PC-9 (cell line): ENCODE measurements at regions not wholly inside any gene's neighbourhood (a gene's known extent, or its start where the extent isn't known, plus 50 kb on each side); places are given as distances from the start of the nearest gene placed in this dataset.

ENCODE experiments used
- BruUV-seq: library from RNA; stranded (reverse); fragments of 400-500 nt; replicated peaks from 2 replicates; lab custom pipeline; 2021; lab: Mats Ljungman, UMichigan
- CTCF ChIA-PET: fragments of 300-600 bp; sonication (Branson Sonifier 250); formaldehyde crosslinking; loops from one replicate; lab custom pipeline; 2022; ENCODE audit warnings: antibody characterized with exemption; lab: Charles Lee
- POLR2A ChIA-PET: fragments of 300-600 bp; sonication (Branson Sonifier 250); formaldehyde crosslinking; loops from one replicate; lab custom pipeline; 2022; ENCODE audit warnings: antibody characterized with exemption; ENCODE audit not compliant: unreplicated experiment; lab: Charles Lee
- DNase-seq, 2 experiments: peaks; one replicate each; pipeline versions ENCODE4 v3.0.0 to v3.0.0-alpha.2; 2015 to 2022; ENCODE audit warnings: mixed read lengths in 1 of 2
- H2AFZ ChIP-seq: fragments of 200-600 bp; sonication (generic); 2 replicates; pipeline ENCODE4 v1.8.1; 2017; ENCODE audit warnings: antibody characterized with exemption
- H3F3A ChIP-seq: fragments of 200-600 bp; sonication (generic); 2 replicates; pipeline ENCODE4 v1.8.1; 2017; ENCODE audit warnings: antibody characterized with exemption, mild to moderate bottlenecking, low read depth; ENCODE audit not compliant: insufficient read depth
- H3K27ac ChIP-seq: fragments of 200-600 bp; sonication (generic); 2 replicates; pipeline ENCODE4 v1.6.1; 2016; ENCODE audit warnings: mixed run types
- H3K27me3 ChIP-seq: fragments of 200-600 bp; sonication (generic); 2 replicates; pipeline ENCODE4 v1.6.1; 2016; ENCODE audit warnings: low read depth, mixed run types; ENCODE audit not compliant: insufficient read depth
- H3K36me3 ChIP-seq: fragments of 200-600 bp; sonication (generic); 2 replicates; pipeline ENCODE4 v1.6.1; 2016; ENCODE audit warnings: low read depth, mixed run types
- H3K4me1 ChIP-seq: fragments of 200-600 bp; sonication (generic); replicated peaks from 2 replicates; pipeline ENCODE4 v1.6.1; 2016; ENCODE audit warnings: mixed run types; ENCODE audit not compliant: insufficient read depth
- H3K4me2 ChIP-seq: fragments of 200-600 bp; sonication (generic); 2 replicates; pipeline ENCODE4 v1.6.1; 2017; ENCODE audit warnings: mixed run types
- H3K4me3 ChIP-seq: fragments of 200-600 bp; sonication (generic); 2 replicates; pipeline ENCODE4 v1.6.1; 2016; ENCODE audit warnings: mixed run types
- H3K79me2 ChIP-seq: fragments of 200-600 bp; sonication (generic); 2 replicates; pipeline ENCODE4 v1.6.1; 2017; ENCODE audit warnings: low read depth, mixed run types
- H3K9me2 ChIP-seq: fragments of 200-600 bp; sonication (generic); 2 replicates; pipeline ENCODE4 v1.8.1; 2017; ENCODE audit warnings: mild to moderate bottlenecking; ENCODE audit not compliant: insufficient read depth
- H3K9me3 ChIP-seq: fragments of 200-600 bp; sonication (generic); 2 replicates; pipeline ENCODE4 v1.8.1; 2016; ENCODE audit warnings: low read depth; ENCODE audit not compliant: insufficient read depth
- H4K20me1 ChIP-seq: fragments of 200-600 bp; sonication (generic); 2 replicates; pipeline ENCODE4 v1.8.1; 2017; ENCODE audit not compliant: insufficient read depth
- EZH2 ChIP-seq: fragments of 200-600 bp; sonication (generic); IDR thresholded peaks from 2 replicates; pipeline ENCODE4 v1.8.0; 2017; ENCODE audit warnings: antibody characterized with exemption, low read depth
- intact Hi-C: fragments of 100-400 bp; cut with micrococcal nuclease; formaldehyde crosslinking; loops from one replicate; pipeline ENCODE4 v1.10.0; 2022; ENCODE audit not compliant: unreplicated experiment
- TF ChIP-seq, protein P1 (sequence below): fragments of 200-600 bp; sonication (generic); conservative IDR thresholded peaks from 2 replicates; pipeline ENCODE4 v1.6.1; 2017; ENCODE audit warnings: mixed run types, antibody characterized with exemption, mild to moderate bottlenecking, moderate library complexity

DNA sequence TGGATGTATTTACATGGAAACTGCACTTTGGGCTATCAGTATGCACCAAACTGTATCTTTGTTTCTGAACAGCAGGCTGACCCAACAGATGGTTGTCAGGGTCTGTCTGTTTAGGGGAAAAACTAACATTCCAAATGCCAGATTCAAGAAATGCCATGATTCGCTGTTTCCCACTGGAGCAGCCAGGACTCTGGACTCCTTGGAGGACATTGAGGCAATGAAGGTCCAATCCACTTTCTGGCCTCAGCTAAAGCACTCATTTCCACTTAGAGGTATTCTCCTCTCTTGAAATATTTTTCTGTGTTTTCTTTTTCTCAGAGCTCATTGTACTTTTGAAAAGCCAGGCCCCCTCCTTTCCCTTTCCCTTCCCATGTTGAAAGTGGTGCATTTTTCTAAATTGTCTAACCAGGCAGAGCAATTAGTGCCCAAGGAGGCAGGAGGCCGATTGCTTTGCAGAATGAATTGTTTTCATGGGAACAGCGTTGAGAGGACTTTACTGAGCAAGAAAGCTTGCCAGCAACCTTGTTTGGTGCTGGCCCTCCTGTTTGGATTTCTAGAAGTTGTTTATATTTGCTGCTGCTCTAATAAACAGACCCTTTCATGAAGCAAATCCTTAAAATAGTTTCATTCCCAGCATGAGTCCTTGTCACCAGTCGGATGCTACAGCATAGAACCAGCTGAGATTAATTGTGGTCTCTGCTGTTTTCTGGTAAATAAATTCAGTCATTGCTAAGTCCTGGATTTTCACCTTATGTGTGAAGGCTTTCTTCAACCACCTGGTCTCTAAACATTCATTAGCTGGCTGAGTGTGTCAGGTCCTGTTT is 132.8 kb upstream of the TAF11L2 start:
- H3K27me3 ChIP-seq = 0 out of 2 replicates have a peak, but pooled peaks cover 4% of the 10 kb centered on the region
- no peak overlapping the region for H3K27ac ChIP-seq
- intact Hi-C loops = no loop called here
- POLR2A ChIA-PET = no interaction called here
- no peaks in the 10 kb centered on the region for H3K9me2 ChIP-seq
- CTCF ChIA-PET = no interaction called here
- H3K4me3 ChIP-seq = no peak overlapping the region
- no peak overlapping the region; the same call in 1 of the 2 replicates for H2AFZ ChIP-seq
- H3K79me2 ChIP-seq = no peaks in the 10 kb centered on the region
- no TSS peak for BruUV-seq
- no peaks in the 10 kb centered on the region for H3K36me3 ChIP-seq
- TF ChIP-seq EZH2 = no peak
- TF ChIP-seq, protein P1, sequence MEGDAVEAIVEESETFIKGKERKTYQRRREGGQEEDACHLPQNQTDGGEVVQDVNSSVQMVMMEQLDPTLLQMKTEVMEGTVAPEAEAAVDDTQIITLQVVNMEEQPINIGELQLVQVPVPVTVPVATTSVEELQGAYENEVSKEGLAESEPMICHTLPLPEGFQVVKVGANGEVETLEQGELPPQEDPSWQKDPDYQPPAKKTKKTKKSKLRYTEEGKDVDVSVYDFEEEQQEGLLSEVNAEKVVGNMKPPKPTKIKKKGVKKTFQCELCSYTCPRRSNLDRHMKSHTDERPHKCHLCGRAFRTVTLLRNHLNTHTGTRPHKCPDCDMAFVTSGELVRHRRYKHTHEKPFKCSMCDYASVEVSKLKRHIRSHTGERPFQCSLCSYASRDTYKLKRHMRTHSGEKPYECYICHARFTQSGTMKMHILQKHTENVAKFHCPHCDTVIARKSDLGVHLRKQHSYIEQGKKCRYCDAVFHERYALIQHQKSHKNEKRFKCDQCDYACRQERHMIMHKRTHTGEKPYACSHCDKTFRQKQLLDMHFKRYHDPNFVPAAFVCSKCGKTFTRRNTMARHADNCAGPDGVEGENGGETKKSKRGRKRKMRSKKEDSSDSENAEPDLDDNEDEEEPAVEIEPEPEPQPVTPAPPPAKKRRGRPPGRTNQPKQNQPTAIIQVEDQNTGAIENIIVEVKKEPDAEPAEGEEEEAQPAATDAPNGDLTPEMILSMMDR = no peak
- 0 out of 2 replicates have a peak, but pooled peaks cover 7% of the 10 kb centered on the region for H3K4me1 ChIP-seq
- no peaks in the 10 kb centered on the region for H3K9me3 ChIP-seq
- peak overlapping the region; percentile 2; the same call in 1 of the 2 replicates for H3K4me2 ChIP-seq
- H3F3A ChIP-seq = no peaks in the 10 kb centered on the region
- no peak for DNase-seq
- H4K20me1 ChIP-seq = no peaks in the 10 kb centered on the region

DNA sequence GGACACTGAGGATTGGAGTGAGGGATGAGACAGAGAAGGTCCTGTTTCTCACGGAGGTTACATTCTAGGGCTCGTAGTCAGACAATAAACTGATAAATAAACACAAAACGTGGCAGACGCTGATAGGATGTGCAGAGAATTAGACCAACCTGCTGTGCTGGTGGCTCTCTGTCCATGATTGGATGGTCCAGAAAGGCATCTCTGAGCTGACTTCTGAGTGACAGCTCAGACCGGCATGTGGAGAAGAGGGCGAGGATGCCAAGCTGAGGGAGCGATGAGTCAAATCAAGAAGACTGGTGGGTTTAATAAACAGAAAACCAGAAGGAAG is 132.3 kb upstream of the TAF11L2 start:
- Histone ChIP-seq H3F3A (no peaks in the 10 kb centered on the region), H3K4me1 (0 out of 2 replicates have a peak, but pooled peaks cover 7% of the 10 kb centered on the region), H2AFZ (no peak overlapping the region; the same call in 1 of the 2 replicates), H3K4me3 (no peak overlapping the region), H3K79me2 (no peaks in the 10 kb centered on the region), H3K9me3 (no peaks in the 10 kb centered on the region), H3K36me3 (no peaks in the 10 kb centered on the region), H3K4me2 (peak overlapping the region; percentile 2; the same call in 1 of the 2 replicates), H4K20me1 (no peaks in the 10 kb centered on the region), H3K27ac (no peak overlapping the region), H3K27me3 (0 out of 2 replicates have a peak, but pooled peaks cover 4% of the 10 kb centered on the region), H3K9me2 (no peaks in the 10 kb centered on the region)
- no TSS peak for BruUV-seq
- TF ChIP-seq, protein P1 = no peak
- ChIA-PET POLR2A (no interaction called here), CTCF (no interaction called here)
- DNase-seq = peak in 1 of 2 experiments; percentile 64
- intact Hi-C loops = no loop called here

DNA sequence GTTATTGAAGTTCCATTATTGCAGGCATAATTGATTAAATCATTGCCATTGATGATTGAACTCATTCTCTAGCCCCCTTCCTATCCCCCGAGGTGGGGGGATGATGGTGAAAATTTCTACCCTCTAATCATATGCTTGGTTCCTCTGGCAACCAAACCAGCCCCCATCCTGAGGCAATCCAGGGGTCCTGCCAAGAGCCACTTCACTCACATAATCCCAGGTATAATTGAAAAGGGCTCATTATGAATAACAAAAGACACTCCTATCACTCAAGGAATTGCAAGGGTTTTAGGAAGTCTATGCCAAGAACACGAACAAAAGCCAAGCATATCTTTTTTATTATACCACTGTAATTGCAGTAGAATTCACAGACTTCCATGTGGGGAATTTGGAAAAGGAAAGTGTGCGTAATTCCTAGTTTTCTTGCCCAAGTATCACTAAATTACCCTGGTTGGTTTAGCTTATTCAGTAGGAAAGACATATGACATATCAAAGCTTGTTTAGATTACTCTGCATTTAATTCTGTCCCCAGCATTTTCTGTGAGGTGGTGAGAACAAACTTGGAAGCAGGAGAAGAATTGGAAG is 130.7 kb upstream of the TAF11L2 start:
- BruUV-seq = no TSS peak
- POLR2A ChIA-PET = no interaction called here
- no peaks in the 10 kb centered on the region for H3K9me2 ChIP-seq
- H3K4me3 ChIP-seq = no peak overlapping the region
- intact Hi-C loops = no loop called here
- no peaks in the 10 kb centered on the region for H3K79me2 ChIP-seq
- CTCF ChIA-PET = no interaction called here
- no peak for TF ChIP-seq EZH2
- H3K4me1 ChIP-seq = 0 out of 2 replicates have a peak, but pooled peaks cover 7% of the 10 kb centered on the region
- H3K9me3 ChIP-seq = no peaks in the 10 kb centered on the region
- H3K27ac ChIP-seq = no peak overlapping the region
- no peaks in the 10 kb centered on the region for H3K36me3 ChIP-seq
- no peak for DNase-seq
- H3K4me2 ChIP-seq = no peak overlapping the region
- no peaks in the 10 kb centered on the region for H4K20me1 ChIP-seq
- 0 out of 2 replicates have a peak, but pooled peaks cover 4% of the 10 kb centered on the region for H3K27me3 ChIP-seq
- no peaks in the 10 kb centered on the region for H3F3A ChIP-seq
- no peak overlapping the region for H2AFZ ChIP-seq
